ENCODE measurements at regions not wholly inside any gene's neighbourhood (a gene's known extent, or its start where the extent isn't known, plus 50 kb on each side); places are given as distances from the start of the nearest gene placed in this dataset.

- in situ Hi-C loops (cut with MboI; ENCODE audit: low pct_unique_long_range_greater_than_20kb, low sequenced_read_pairs, unreplicated experiment) = no loop called here
- DNase-seq (ENCODE audit: low spot score) = no peak
These were observed 83.3 kb upstream of the TNRC6C start for GRCh38 chr17:77875051-77875780.

GRCh38 chr17:77875881-77876509, 82.5 kb upstream of the TNRC6C start:
- in situ Hi-C loops (cut with MboI; ENCODE audit: low pct_unique_long_range_greater_than_20kb, low sequenced_read_pairs, unreplicated experiment) = no loop called here
- no peak for TF ChIP-seq CTCF (IDR thresholded peaks at IDR 0.05; ENCODE audit: extremely low read depth, insufficient read depth, missing control alignments)
- no peak for DNase-seq (ENCODE audit: low spot score)

More at GRCh38 chr17:77875051-77875780, 83.3 kb upstream of the TNRC6C start:
- TF ChIP-seq CTCF (IDR thresholded peaks at IDR 0.05; ENCODE audit: extremely low read depth, insufficient read depth, missing control alignments) = no peak

- TF ChIP-seq CTCF (IDR thresholded peaks at IDR 0.05; ENCODE audit: extremely low read depth, insufficient read depth, missing control alignments) = no peak
These were observed 81.5 kb upstream of the TNRC6C start for GRCh38 chr17:77877036-77877435.

GRCh38 chr17:77877646-77878355, 80.7 kb upstream of the TNRC6C start:
- TF ChIP-seq CTCF (IDR thresholded peaks at IDR 0.05; ENCODE audit: extremely low read depth, insufficient read depth, missing control alignments) = no peak
- in situ Hi-C loops (cut with MboI; ENCODE audit: low pct_unique_long_range_greater_than_20kb, low sequenced_read_pairs, unreplicated experiment) = no loop called here
- DNase-seq (ENCODE audit: low spot score) = no peak

More at GRCh38 chr17:77877036-77877435, 81.5 kb upstream of the TNRC6C start:
- DNase-seq (ENCODE audit: low spot score) = no peak
- in situ Hi-C loops (cut with MboI; ENCODE audit: low pct_unique_long_range_greater_than_20kb, low sequenced_read_pairs, unreplicated experiment) = no loop called here

- TF ChIP-seq CTCF (IDR thresholded peaks at IDR 0.05; ENCODE audit: extremely low read depth, insufficient read depth, missing control alignments) = no peak
- no peak for DNase-seq (ENCODE audit: low spot score)
- in situ Hi-C loops (cut with MboI; ENCODE audit: low pct_unique_long_range_greater_than_20kb, low sequenced_read_pairs, unreplicated experiment) = no loop called here
These were observed 79.1 kb upstream of the TNRC6C start for GRCh38 chr17:77879226-77879895.

- in situ Hi-C loops (cut with MboI; ENCODE audit: low pct_unique_long_range_greater_than_20kb, low sequenced_read_pairs, unreplicated experiment) = no loop called here
- DNase-seq (ENCODE audit: low spot score) = no peak
- TF ChIP-seq CTCF (IDR thresholded peaks at IDR 0.05; ENCODE audit: extremely low read depth, insufficient read depth, missing control alignments) = no peak
These were observed 78.6 kb upstream of the TNRC6C start for GRCh38 chr17:77879896-77880280.

All from GM13977 (cell line).